ENCODE measurements at regions not wholly inside any gene's neighbourhood (a gene's known extent, or its start where the extent isn't known, plus 50 kb on each side); places are given as distances from the start of the nearest gene placed in this dataset.
"Not testable (repeated sequence)": the region's sequence is repeated elsewhere in the genome, so short reads cannot be mapped to it uniquely, and the experiment has no call there.

DNA sequence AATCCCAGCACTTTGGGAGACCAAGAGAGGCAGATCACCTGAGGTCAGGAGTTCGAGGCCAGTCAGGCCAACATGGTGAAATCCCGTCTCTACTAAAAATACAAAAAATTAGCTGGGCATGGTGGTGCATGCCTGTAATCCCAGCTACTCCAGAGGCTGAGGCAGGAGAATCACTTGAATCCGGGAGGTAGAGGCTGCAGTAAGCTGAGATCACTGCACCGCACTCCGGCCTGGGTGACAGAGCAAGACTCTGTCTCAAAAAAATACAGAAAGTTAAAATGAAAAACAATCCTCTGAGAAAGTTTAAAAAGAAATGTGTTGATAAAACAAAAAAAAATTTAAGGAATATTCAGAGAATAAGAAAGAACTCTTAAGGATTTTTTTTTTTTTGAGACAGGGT, 421.6 kb upstream of the ZNF722 start:
- H3K4me3 Mint-ChIP-seq; POLR2A ChIA-PET; H3K4me1 ChIP-seq (ENCODE audit: insufficient read depth, low read length); H3K27ac ChIP-seq (ENCODE audit: low read depth, low read length); CTCF ChIA-PET; H3K9me3 ChIP-seq (ENCODE audit: low read length); H3K27ac Mint-ChIP-seq; H3K4me3 ChIP-seq (ENCODE audit: low read length); H3K36me3 Mint-ChIP-seq; H3K4me1 Mint-ChIP-seq; DNase-seq; H3K27me3 Mint-ChIP-seq; H3K36me3 ChIP-seq (ENCODE audit: insufficient read depth, low read length); H3K27me3 ChIP-seq (ENCODE audit: insufficient read depth, low read length, poor library complexity, severe bottlenecking): not testable (repeated sequence)
- peaks cover 7 to 25% (median 21%) of the 10 kb centered on the region in 5 donors for H3K9me3 Mint-ChIP-seq

DNA sequence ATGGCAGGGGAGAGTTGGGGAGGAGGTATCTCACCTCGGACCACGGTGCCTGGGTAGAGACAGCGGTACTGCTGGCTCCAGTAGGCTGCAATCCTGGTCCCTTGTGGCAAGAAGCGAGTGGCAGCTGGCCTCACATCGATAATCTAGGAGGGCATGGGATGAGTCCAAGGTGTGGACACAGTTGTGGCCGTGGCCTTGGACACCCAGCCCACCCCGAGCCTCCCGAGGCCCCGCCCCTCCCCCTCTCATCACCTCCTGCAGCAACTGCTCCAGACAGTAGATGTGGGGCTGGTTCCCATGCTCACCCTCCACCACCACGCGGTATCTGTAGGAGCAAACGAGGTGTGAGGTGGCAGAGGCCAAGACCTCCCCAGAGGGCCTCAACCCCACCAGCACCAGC, 418.6 kb upstream of the ZNF722 start:
- H3K27ac ChIP-seq (ENCODE audit: low read depth, low read length); H3K4me1 ChIP-seq (ENCODE audit: insufficient read depth, low read length); POLR2A ChIA-PET: not testable (repeated sequence)

DNA sequence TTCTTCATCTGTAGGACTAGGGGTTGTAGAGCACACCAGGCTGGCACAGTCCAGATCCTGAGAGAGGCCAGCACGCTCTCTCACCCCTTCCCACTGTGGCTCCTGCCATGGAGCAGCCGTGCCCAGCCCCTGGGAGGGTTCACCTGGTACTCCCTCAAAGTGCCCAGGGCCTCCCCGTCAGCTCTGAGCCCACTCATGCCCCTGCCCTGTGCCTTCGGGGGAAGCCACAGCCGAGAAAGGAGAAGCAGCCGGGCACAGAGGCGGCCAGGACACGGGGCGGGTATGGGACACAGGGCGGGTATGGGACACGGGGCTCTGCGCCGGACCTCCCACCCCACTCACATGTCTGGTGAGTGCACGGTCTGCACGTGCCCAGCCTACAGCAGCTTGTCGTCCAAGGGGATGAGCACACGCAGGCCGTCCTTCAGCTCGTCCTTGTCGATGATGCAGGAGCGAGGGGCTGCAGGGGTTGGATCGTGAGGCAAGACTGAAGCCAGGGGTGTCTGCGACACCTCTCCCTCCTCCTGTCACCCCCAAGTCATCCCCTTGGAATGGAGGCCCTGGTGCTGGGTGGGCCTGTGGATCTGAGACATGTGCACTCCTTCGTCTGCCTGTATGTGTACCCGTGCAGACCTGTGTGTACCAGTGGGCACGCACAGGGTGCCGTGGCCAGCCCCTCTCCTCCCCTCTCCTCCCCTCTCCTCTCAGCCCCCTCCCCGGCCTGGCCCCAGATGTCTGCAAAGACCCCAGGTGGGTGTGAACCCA, 417.9 kb upstream of the ZNF722 start:
- H3K4me3 ChIP-seq (ENCODE audit: low read length); CTCF ChIA-PET; H3K4me1 ChIP-seq (ENCODE audit: insufficient read depth, low read length); H3K4me3 Mint-ChIP-seq; H3K9me3 ChIP-seq (ENCODE audit: low read length); H3K27me3 Mint-ChIP-seq; H3K27ac ChIP-seq (ENCODE audit: low read depth, low read length); H3K36me3 Mint-ChIP-seq; H3K36me3 ChIP-seq (ENCODE audit: insufficient read depth, low read length); H3K27me3 ChIP-seq (ENCODE audit: insufficient read depth, low read length, poor library complexity, severe bottlenecking); H3K4me1 Mint-ChIP-seq; H3K27ac Mint-ChIP-seq; POLR2A ChIA-PET: not testable (repeated sequence)
- peaks cover 7 to 26% (median 20%) of the 10 kb centered on the region in 5 donors for H3K9me3 Mint-ChIP-seq
- DNase-seq = peak in 1 of 5 donors; percentile 45

More for the DNA sequence above, 418.6 kb upstream of the ZNF722 start:
- H3K36me3 ChIP-seq (ENCODE audit: insufficient read depth, low read length); H3K27ac Mint-ChIP-seq; H3K4me3 Mint-ChIP-seq; H3K36me3 Mint-ChIP-seq; H3K4me1 Mint-ChIP-seq; H3K27me3 ChIP-seq (ENCODE audit: insufficient read depth, low read length, poor library complexity, severe bottlenecking); H3K4me3 ChIP-seq (ENCODE audit: low read length); CTCF ChIA-PET; H3K27me3 Mint-ChIP-seq; H3K9me3 ChIP-seq (ENCODE audit: low read length): not testable (repeated sequence)
- H3K9me3 Mint-ChIP-seq = peaks cover 7 to 26% (median 20%) of the 10 kb centered on the region in 5 donors
- DNase-seq = peak in 1 of 5 donors; percentile 38

DNA sequence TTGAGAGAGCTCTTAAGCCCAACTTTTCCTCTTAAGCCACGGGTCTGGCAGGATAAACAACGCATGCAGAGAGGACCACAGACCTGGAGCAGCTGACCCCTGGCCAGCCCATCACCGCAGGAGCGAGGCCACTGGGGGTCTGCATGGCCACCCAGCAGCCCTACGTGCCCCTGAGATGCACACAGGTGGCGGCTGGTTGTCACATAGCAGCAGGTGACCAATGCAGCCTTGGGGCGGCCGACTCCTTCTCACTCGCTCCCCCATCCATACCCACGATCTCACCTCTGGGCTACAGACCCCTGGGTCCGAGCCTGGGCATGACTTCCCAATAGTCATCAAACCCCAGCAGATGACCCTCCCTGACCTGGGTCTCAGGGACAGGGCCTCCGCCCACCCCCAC, 415.9 kb upstream of the ZNF722 start:
- H3K27me3 ChIP-seq (ENCODE audit: insufficient read depth, low read length, poor library complexity, severe bottlenecking); H3K4me3 Mint-ChIP-seq; H3K4me3 ChIP-seq (ENCODE audit: low read length); H3K4me1 ChIP-seq (ENCODE audit: insufficient read depth, low read length); H3K36me3 Mint-ChIP-seq; H3K9me3 ChIP-seq (ENCODE audit: low read length); H3K4me1 Mint-ChIP-seq; H3K27me3 Mint-ChIP-seq; H3K27ac Mint-ChIP-seq; CTCF ChIA-PET; H3K36me3 ChIP-seq (ENCODE audit: insufficient read depth, low read length); POLR2A ChIA-PET; H3K27ac ChIP-seq (ENCODE audit: low read depth, low read length): not testable (repeated sequence)
- DNase-seq = peak in 1 of 5 donors; percentile 33
- peaks cover 3 to 20% (median 14%) of the 10 kb centered on the region in 5 donors for H3K9me3 Mint-ChIP-seq

DNA sequence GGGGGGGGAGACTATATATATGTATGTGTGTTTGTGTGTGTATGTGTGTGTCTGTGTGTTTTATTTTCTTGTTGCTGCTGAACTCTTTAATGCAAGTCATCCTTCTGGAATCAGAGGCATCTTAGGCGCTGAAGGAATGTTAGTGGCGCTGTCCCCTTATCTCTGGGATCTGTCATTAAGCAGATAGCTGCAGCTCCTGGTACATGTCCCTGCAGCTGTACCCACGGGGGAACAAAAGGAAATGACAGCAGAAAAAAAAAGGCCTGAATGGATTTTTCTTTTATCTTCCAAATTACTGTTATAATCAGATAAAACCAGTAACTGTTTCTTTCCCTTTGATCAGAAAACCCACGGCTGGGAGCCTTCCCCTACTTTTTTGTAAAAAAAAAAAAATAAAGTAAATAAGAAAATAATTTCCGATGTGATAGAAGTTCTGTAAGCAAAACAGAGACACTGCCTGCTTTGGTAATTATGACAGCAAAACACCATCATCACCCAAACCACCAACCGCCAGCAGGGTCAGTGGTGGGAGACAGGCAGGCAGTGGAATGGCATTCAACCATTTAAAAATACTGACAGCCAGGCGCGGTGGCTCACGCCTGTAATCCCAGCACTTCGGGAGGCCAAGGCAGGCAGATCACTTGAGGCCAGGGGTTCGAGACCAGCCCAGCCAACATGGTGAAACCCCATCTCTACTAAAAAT, 411.3 kb upstream of the ZNF722 start:
- H3K27me3 ChIP-seq (ENCODE audit: insufficient read depth, low read length, poor library complexity, severe bottlenecking); DNase-seq; H3K27ac Mint-ChIP-seq; POLR2A ChIA-PET; H3K36me3 Mint-ChIP-seq; H3K27ac ChIP-seq (ENCODE audit: low read depth, low read length); H3K4me3 ChIP-seq (ENCODE audit: low read length); H3K4me1 Mint-ChIP-seq; H3K27me3 Mint-ChIP-seq; H3K36me3 ChIP-seq (ENCODE audit: insufficient read depth, low read length); H3K9me3 ChIP-seq (ENCODE audit: low read length); CTCF ChIA-PET; H3K4me1 ChIP-seq (ENCODE audit: insufficient read depth, low read length); H3K4me3 Mint-ChIP-seq; H3K9me3 Mint-ChIP-seq: not testable (repeated sequence)

DNA sequence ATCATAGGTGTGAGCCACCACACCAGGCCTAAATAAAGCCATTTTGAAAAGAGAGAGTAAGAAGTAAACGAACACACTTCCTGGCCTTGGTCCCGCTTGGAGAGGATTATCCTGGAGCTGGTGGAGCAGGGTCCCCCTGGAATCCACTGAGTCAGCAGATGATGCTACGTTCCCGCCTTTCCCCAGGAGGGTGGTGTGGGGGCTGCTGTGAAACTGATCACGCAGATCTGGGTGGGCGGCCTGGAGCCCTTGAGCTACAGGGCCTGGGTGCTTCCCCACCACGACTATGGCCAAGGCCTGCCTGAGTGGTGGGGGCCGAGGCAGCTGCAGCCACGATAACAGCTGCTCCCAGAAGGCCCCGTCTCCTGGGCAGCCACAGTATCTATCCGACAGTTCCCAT, 407.4 kb upstream of the ZNF722 start:
- H3K4me3 Mint-ChIP-seq; H3K9me3 Mint-ChIP-seq; H3K27me3 ChIP-seq (ENCODE audit: insufficient read depth, low read length, poor library complexity, severe bottlenecking); H3K4me3 ChIP-seq (ENCODE audit: low read length); H3K9me3 ChIP-seq (ENCODE audit: low read length); H3K4me1 Mint-ChIP-seq; H3K36me3 Mint-ChIP-seq; DNase-seq; H3K4me1 ChIP-seq (ENCODE audit: insufficient read depth, low read length); H3K27ac ChIP-seq (ENCODE audit: low read depth, low read length); H3K27me3 Mint-ChIP-seq; H3K27ac Mint-ChIP-seq; CTCF ChIA-PET; POLR2A ChIA-PET; H3K36me3 ChIP-seq (ENCODE audit: insufficient read depth, low read length): not testable (repeated sequence)

DNA sequence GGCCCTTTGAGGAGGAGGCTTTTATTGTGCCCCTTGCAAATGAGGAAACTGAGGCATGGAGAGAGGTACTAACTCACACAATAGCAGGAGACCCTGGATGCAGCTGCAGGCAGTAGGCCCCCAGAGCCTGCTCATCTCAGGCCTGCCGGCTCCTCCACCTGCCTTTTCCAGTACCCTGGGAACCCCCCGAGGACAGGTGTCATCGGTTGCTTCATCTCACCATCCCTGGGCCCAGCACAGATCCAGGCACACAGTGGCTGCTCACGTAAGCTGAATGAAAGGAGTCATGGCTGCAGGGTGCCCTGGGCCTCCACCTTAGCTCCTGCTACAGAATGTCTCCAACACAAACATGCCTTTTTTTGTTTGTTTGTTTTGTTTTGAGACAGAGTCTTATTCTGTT, 394.8 kb upstream of the ZNF722 start:
- POLR2A ChIA-PET; H3K9me3 ChIP-seq (ENCODE audit: low read length); DNase-seq; H3K27me3 Mint-ChIP-seq; H3K27me3 ChIP-seq (ENCODE audit: insufficient read depth, low read length, poor library complexity, severe bottlenecking); H3K4me3 Mint-ChIP-seq; H3K4me1 ChIP-seq (ENCODE audit: insufficient read depth, low read length); H3K27ac ChIP-seq (ENCODE audit: low read depth, low read length); H3K27ac Mint-ChIP-seq; H3K36me3 Mint-ChIP-seq; CTCF ChIA-PET; H3K9me3 Mint-ChIP-seq; H3K4me3 ChIP-seq (ENCODE audit: low read length); H3K4me1 Mint-ChIP-seq; H3K36me3 ChIP-seq (ENCODE audit: insufficient read depth, low read length): not testable (repeated sequence)

DNA sequence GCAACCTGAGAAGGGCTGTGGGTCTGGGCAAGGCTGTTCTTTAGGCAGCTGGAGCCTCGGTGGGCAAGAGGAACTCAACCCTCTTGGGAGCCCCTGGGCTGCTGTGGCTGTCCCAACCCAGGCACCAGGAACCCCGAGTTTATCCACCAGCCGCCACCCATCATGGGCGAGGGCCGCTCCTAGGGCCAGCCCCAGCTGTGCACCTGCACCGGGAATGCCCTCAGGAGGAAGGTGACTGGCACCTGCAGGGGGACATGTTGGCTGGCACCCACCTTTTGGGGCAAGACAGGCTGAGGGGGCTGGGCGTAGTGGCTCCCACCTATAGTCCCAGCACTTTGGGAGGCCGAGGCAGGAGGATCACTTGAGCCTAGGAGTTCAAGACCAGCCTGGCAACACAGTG, 393.8 kb upstream of the ZNF722 start:
- CTCF ChIA-PET; H3K9me3 ChIP-seq (ENCODE audit: low read length); H3K36me3 Mint-ChIP-seq; H3K27ac ChIP-seq (ENCODE audit: low read depth, low read length); H3K4me3 Mint-ChIP-seq; H3K27me3 ChIP-seq (ENCODE audit: insufficient read depth, low read length, poor library complexity, severe bottlenecking); H3K27ac Mint-ChIP-seq; DNase-seq; H3K27me3 Mint-ChIP-seq; H3K4me1 ChIP-seq (ENCODE audit: insufficient read depth, low read length); H3K4me3 ChIP-seq (ENCODE audit: low read length); H3K4me1 Mint-ChIP-seq; POLR2A ChIA-PET; H3K36me3 ChIP-seq (ENCODE audit: insufficient read depth, low read length); H3K9me3 Mint-ChIP-seq: not testable (repeated sequence)

DNA sequence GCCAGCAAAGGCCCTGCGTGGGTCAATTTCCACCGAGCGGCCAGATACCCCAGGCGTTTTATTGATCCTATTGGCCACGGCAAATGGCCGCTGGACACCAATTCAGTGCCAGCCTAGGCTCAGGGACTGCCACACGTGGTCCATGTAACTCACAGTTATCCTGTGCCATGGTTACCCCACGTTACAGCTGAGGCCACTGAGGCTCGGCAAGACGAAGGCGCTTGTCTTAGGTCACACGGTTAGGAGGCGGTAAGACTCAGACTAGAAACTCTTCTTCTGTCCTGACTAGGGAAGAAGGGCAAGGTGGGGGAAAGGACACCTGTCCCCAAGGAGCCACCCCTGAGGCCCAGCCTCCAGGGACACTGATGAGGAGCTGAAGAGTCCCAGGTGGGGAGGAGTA, 381.1 kb upstream of the ZNF722 start:
- CTCF ChIA-PET, H3K27me3 Mint-ChIP-seq, DNase-seq: not testable (repeated sequence)

More for the DNA sequence above, 381.1 kb upstream of the ZNF722 start:
- H3K27me3 ChIP-seq (ENCODE audit: insufficient read depth, low read length, poor library complexity, severe bottlenecking); H3K4me1 ChIP-seq (ENCODE audit: insufficient read depth, low read length); H3K9me3 ChIP-seq (ENCODE audit: low read length); H3K27ac ChIP-seq (ENCODE audit: low read depth, low read length); H3K4me1 Mint-ChIP-seq; H3K4me3 Mint-ChIP-seq; H3K36me3 Mint-ChIP-seq; H3K9me3 Mint-ChIP-seq; H3K27ac Mint-ChIP-seq; H3K36me3 ChIP-seq (ENCODE audit: insufficient read depth, low read length); H3K4me3 ChIP-seq (ENCODE audit: low read length); POLR2A ChIA-PET: not testable (repeated sequence)
